M059J (cell line): ENCODE measurements at regions not wholly inside any gene's neighbourhood (a gene's known extent, or its start where the extent isn't known, plus 50 kb on each side); places are given as distances from the start of the nearest gene placed in this dataset.
"Not testable (repeated sequence)": the region's sequence is repeated elsewhere in the genome, so short reads cannot be mapped to it uniquely, and the experiment has no call there.

Experiments
- DNase-seq: peaks from one replicate; pipeline ENCODE4 v3.0.0-alpha.2; 2012; ENCODE audit warnings: low read depth

DNA sequence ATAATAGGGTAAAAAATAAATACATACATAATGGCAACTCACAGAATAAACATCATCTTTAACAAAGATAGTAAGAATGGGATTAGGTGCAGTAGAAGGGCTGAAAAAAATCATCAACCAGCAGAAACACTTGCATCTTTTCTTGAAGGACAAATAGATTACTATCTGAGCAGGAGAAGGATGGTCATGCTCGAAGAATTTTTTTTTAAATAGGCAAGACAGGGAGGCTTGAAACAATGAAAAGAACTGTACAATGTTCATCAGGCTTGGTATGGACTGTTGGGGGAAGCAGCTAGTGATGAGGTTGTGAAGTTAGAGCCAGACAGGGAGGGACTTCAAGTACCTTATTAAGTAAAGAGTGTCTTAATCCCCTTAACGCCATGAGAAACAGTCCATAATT lies 167.4 kb upstream of the LDB2 start:
- DNase-seq = peak; percentile 50

DNA sequence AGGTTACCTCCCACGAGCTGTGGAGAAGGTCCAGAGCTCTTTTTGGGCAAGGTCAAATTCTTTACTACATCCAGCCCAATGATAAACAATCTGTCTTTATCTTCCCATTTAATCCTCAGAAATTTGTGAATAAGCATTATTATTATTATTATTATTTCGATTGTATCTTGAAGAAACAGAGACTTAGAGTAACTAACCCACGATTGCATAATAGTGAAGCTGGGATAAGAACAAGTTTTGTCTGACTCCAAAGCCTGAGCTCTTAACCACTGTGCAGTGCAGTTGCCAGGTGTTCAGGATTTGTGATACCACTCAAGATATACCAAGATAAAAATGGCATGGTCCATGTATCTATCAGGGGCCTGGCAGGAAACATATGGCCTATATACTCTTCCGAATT lies 166.5 kb upstream of the LDB2 start:
- no peak for DNase-seq

DNA sequence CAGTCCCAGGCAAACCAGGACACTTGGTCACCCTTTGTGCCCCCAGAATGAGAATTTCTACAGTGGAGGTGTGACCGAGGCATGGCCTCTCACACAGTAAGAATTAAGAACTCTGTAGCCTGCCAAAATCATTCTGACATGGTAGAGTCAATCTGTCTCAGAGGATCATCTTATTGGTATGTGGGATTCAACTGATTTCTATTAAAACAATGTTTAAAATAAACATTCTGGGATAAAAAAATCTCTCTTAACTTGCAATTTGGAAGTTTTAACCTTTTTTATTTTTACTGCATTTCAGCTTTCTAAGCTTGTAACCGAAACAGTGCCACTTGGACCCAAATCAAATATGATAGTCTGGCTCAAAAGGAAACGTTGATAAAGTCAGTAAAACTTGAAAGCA lies 165.4 kb upstream of the LDB2 start:
- DNase-seq = peak; percentile 82

DNA sequence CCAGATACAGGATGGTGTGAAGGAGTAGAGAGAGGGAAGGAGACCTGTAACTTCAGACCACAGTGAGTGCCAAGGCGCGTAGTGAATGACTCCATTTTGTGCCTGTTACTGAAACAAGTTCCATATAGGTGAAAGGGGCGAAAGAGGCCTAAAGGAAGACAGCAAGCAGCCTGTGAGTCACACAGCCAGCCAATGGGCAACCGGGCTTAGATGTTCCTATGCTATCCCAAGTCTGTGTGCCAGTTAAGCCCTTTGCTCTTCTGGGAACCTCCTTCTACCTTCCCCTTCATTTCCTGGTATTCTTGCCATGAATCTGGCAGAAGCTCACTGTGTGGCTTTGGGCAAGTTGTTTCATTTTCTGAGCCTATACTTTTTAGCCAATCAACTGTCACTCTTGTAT lies 161.8 kb upstream of the LDB2 start:
- DNase-seq = peak; percentile 45

DNA sequence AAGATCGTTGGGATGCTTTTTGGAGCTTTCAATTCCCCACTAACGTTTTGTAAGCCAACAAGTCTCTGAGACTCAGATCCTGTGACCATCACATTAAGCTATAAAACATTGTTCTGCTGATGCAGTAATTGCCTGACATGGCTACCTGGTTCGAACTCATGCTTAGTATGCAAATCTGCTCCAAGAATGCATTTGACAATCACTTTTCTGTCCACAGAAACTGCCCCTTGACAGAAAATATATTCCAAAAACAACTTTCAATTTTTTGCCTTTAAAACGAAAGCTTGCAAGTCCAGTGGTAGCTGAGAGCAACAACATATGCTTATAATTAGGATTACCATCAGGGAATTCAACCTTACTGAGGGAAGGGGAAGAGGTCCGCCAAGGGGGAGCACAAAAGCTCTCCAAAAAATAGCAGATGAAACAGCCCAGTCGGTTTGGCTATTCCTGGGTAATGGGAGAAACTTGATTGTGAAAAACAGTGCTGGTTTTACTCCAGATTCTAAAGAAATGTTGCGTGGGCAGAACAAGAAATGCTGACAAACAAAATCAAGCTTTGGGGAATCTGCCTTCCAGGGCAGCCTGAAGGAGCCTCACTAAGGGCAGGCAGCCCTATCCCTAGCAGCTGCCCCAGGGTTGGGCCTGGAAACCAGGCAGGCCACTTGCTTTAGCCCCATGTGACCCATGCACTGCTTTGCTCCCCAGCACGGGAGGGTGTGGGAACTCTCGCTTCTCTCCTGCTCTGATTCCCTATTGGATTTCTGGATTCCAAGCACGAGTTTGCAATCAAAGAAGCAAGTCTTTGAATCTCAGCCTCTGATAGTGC lies 160.7 kb upstream of the LDB2 start:
- DNase-seq = no peak

DNA sequence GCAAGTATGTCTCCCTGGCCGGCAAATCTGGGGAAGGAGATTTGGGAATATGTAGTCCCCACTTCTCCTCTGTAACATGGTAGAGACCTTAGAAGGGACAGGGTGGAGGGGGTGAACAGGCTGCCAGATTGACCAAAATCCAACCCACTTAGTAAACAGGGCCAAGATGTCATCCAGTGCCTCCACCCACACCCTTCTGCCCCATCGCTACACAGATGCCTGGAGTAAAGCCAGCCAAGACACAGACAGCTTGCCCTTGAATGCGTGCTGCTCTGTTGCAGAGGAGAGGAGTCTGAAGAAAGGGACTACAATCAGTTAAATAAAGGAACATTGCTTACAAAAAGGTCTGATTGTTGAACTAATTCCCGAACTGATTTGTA lies 160.1 kb upstream of the LDB2 start:
- peak; percentile 57 for DNase-seq

DNA sequence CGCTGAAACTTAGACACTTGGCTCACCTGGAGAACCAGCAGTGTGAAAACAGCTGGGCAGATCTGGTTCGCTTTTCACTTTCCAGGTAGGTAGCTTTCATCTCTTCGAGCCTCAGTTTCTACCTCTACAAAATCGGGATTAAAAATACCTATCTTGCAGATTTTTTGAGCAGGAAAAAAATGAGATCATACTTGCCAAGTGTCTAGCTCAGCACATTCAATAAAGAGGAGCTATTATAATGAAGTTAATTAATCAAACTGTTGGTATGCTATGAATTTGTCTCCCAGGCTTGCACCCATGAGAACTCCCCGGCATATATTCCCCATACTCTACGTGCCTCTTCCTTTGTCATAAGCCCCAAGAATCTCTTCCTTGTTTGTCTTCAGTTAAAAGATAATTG lies 158.6 kb upstream of the LDB2 start:
- no peak for DNase-seq

DNA sequence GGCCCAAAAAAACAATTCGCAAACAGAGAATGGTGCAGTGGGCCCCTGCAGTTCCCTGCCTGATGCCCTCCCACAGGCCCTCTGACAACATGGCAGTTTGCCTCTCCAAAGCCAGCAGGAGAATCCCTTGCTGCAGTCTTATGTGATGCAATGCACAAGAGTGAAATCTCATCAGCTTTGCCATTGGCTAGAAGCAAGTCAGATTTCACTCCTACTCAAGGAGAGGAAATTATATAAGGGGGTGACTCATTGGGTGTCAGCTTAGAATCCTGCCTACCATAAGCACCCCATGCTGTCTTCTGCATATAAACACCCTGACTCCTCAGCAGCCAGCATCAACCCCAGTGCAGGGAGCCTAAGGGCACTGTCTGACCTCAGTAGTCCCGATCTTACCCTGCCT lies 157.3 kb upstream of the LDB2 start:
- peak; percentile 94 for DNase-seq

DNA sequence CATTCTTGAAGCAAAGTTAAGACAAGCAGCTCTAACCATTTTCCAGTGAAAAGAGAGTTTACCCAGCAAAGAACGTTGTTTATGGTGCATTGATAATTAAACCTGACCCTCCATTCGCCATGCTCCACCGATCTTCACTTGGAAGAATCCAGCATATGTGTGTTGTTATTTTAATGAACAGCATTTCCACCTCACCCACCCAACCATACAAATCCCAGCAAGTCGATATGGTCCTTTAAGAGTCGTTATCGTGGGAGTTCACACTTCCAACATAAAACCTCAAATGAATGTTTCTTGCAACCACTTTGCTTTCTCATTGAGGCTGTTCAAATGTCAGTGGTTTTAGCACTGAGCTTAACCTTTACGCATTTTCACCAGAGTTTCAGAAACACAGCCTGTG lies 147.4 kb upstream of the LDB2 start:
- no peak for DNase-seq

DNA sequence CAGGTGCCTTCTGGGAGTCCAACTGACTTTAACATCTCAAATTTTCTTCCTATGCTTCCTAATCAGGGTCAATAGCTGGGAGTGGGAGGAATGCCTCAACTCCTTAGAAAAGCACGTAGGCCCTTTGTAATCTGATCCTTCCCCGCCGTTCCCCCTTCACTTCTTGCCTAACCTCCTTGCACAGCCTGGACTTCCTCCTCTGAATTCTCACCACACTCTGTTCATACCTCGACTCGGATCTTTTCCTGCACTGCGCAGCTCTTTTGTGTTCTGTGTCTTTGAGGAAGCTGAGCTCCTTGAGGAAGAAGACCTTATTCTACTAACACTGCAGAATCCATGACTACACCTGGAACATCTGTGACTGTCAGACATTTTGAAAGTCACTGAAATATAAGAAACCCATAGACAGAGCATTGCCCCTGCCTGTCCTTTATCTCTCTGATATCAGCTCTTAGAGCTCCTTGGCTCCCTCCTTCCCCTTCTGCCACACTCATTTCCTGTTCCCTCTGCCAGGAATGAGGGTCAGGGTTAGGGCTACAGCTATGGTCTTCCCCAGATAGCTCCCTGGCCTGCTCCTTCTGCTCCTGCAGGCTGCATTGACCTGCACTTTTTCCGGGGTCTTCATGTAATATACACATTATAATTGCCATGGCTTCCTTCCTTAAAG lies 140.2 kb upstream of the LDB2 start:
- peak; percentile 55 for DNase-seq

DNA sequence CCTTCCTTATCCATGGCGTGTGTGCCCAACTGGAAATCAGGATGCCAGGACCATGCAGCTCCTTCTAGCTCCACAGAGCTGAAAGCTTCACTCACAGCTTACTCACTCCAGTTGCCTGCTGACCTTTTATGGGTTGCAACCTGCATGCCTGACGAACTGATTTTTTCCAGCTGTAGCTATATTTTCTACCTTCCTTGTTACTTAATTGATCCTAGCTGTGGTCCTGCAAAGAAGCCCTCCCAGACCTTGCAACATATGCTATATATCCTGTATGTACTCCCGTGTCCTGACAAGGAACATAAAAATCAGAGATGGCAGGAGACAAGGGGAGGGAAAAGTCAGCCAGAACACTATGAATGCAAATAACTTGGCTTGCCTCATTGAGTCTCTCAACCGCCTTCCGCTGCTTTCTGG lies 135.3 kb upstream of the LDB2 start:
- peak; percentile 55 for DNase-seq

DNA sequence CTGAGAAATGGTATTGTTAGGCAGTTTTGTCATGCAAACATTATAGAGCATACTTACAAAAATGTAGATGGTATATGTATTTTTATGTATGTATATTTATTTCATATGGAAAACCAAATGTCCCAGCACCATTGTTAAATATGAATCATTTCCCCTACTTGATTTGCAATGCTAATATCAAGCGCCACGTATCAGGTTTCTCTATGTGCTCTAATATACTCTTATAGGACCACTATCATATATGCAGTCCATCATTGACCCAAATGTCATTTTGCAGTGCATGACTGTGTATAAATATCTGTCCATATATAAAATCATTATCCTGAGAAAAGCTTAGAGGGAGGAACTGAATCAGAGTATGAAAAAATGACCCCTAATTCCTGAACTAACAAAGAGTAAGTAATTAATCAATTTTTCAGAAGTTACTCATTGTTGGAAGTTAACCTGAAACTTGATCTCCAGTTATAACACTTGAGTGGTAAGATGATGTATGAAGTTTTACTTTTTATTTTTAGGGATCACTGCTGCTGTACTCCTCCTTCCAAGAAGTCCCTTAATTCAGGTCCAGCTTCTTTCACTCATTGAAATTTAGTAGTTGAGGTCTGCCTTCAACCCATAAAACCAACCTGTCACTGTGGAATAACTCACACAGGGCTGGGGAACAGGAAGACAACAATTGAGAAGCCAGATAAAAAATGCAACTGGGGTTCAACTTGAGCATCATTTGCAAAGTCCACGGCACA lies 134.8 kb upstream of the LDB2 start:
- DNase-seq = peak; percentile 40

DNA sequence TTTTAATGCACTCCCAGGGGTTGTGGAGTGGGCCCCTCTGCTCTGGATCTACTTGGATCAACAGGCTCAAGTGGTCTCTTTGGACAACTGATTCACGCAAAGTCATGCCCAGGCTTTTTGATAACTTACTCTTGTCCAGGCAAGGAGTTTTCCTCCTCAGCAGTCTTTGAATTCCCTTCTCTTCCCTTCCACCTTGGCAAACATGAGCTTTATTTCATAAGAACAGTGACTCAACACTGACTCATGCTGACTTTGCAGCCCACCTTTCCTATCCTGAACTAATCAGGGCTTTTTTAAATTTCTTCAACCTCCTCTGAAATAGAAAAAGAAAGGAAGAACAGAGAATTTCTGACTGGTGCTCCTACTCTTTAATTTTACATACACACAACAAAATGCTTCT lies 132.1 kb upstream of the LDB2 start:
- peak; percentile 95 for DNase-seq

DNA sequence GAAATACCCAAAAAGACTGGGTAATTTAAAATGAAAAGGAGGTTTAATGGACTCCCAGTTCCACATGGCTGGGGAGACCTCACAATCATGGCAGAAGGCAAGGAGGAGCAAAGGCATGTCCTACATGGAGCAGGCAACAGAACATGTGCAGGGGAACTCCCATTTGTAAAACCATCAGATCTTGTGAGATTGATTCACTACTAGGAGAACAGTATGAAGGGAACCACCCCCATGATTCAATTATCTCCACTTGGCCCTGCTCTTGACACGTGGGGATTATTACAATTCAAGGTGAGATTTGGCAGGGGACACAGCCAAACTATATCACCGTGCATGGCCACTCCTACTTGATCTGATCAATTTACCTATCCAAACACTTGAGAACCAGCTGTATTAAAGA lies 131.5 kb upstream of the LDB2 start:
- DNase-seq = no peak

DNA sequence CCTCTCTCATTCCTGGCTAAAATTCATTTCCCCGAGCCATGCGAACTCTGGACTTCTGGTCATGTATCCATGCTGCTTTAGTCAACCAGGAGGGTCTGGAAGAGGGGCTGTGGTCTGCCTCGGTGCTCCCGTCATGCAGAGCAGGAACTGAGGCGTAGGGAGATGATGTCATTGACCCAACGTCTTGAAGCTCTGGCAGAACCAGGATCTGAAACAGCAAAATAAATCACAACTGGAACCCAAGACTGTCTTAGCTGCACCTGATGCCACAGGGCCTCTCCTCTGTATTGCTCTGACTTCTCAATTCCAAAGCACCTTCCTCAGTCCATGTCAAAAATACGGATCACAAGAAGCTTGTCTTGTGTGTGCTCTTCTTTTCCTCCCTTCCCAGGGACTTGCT lies 131.0 kb upstream of the LDB2 start:
- DNase-seq = no peak

DNA sequence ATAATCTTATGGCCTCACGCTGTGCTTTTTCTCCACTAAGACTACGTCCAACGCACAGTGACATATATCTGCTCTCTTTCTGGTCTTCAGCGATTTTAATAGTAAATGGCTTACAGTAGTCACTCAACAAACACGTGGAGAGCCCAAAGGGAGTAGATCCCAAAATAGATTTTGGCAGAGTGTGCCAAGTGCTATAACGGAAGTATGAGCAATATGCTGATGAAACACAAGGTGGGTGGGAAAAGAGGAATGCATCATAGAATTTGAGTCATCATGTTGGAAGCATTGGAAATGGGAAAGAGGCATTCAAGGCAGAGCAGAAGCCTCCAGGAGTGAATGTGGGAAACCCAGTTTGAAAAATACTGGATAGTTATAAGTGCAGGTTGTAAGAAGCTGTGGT lies 129.1 kb upstream of the LDB2 start:
- DNase-seq = peak; percentile 97

DNA sequence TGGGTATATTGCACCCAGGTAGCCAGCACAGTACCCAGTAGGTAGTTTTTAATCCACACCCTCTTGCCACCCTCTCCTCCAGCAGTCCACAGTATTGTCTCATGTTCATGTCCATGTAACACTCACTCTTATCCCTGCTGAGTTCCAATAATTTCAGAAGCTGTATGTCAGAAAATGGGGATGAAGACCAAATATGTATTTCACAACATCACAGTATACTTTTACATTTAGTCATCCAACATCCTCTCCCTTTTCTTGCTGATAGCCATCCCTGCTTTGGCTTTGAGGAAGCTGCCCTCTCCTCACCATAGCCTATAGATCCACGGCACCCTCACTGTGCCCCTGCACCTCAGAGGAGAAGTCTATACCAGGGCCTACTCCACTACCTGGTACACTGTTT lies 126.0 kb upstream of the LDB2 start:
- no peak for DNase-seq

DNA sequence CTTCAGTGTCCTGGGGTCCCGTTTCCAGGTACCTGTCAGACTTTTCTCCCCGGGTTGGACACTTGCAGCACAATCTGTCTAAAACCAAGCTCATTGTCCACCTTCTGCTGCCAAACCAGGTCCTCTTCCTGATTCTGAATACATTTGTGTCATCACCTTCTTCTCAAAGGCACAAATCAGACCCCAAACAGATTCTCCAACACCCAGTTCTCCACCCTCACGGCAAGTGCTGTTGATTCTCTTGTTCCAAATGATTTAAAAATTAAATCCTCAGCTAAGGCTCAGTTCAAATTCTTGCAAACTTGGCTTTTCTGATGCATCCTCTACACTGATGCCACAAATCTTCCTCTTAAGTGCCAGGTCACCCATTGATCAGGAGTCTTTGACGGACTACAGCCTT lies 122.5 kb upstream of the LDB2 start:
- DNase-seq = no peak

DNA sequence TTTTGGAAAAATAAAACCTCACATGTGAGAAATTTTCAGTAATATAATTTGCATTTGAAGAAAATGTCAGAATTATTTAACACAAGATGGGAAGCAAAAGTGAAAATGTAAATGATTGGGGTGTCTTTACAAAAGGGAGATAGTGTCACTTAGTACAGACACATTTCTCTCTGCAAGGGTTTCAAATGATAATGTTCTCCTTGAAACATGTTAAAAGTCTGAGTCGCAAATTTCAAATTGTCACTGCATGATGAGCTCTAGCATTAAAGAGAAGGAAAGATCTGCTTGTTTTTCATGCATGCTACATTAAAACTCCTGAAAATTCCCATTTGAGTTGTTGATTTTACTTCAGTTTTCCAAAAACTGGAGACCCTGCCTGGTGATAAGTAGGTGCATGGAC lies 122.0 kb upstream of the LDB2 start:
- DNase-seq = no peak

DNA sequence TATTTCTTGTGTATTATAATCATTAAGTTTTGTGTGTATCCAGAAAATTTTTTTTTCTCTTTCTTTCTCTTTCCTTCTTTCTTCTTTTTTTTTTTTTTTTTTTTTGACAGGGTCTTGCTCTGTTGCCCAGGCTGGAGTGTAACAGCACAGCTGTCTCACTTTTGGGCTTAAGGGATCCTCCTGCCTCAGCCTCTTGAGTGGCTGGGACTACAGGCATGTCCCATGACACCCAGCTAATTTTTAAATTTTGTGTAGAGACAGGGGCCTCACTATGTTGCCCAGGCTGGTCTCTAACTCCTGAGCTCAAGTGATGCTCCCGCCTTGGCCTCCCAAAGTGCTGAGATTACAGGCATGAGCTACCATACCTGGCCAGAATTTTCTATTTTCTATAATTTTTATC lies 120.2 kb upstream of the LDB2 start:
- not testable (repeated sequence) for DNase-seq

DNA sequence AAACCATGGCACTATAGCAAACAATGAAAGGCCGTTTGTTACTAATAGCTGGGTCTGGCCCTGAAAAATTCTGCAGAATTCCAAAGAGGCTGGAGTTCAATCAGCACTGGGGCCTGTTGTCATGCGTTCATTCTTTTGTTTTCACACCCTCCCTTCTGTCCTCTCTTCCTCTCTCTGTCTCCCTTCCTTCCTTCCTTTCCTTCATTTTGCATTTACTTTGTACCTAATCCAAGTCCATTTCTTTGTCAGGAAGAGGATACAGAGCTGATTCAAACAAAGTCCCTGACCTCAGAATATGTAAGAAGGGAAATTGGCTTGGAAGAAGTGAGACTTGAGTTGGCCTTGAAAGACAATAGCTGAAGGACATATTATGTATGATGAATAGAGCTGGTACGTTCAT lies 119.6 kb upstream of the LDB2 start:
- no peak for DNase-seq

DNA sequence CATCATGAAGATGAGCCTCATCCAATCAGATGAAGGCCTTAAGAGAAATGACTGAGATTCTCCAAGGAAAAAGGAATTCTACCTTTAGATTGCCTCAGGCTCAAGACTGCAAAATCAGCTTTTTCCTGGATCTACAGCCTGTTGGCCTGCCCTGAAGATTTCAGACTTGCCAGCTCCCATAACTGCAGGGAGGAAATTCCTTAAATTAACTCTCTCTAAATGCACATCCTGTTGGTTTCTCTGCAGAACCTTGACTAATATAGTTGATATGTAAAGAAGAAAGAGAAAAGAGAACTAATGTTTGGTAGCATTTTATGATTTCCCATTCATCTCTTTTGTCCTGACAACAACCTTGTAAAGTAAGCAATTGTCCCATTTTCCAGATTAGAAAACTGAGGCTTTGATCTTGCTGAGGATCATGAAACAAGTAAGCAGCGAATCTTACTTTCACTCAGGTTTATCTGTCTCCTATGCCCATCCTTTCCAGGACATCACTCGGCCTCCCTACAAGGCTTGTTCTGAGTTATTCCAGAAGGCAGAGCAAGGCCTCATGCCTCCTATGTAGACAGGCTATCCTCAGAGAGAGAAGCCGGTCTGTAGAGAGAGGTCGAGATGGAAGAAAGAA lies 115.0 kb upstream of the LDB2 start:
- peak; percentile 70 for DNase-seq

DNA sequence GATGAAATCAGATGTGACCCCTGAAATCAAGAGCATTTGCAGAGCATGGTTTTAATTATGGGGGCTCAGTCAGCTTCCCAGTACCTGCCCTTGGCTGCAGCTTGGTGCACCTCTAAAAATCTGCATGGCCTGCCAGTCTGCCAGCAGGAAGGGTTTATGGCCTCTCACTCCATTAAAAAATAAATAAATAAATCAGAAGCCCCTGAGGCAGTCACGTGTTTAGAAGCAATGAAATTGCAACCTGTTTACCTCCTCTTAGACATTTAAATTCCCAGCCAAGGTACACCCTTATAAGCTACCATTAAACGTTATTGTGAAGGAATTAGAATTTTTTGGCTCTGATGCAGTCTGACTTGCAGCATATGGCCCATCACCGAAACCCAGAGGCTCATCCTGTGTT lies 114.0 kb upstream of the LDB2 start:
- DNase-seq = no peak
